ENCODE measurements at regions not wholly inside any gene's neighbourhood (a gene's known extent, or its start where the extent isn't known, plus 50 kb on each side); places are given as distances from the start of the nearest gene placed in this dataset.
"Not testable (repeated sequence)": the region's sequence is repeated elsewhere in the genome, so short reads cannot be mapped to it uniquely, and the experiment has no call there.

GRCh38 chr21:32929633-32930038 is 96.1 kb upstream of the OLIG2 start:
- H3K36me3 ChIP-seq, result no peaks in the 10 kb centered on the region
- no peak for TF ChIP-seq CTCF (IDR thresholded peaks at IDR 0.05)
- no peaks in the 10 kb centered on the region for H3K27me3 ChIP-seq (replicated peaks; ENCODE audit: insufficient read depth)
- peaks cover 7% of the 10 kb centered on the region for H3K9me3 ChIP-seq
- H3K4me3 ChIP-seq, result no peak overlapping the region
- no peak overlapping the region for H3K27ac ChIP-seq
- no peaks in the 10 kb centered on the region for H3K4me1 ChIP-seq (ENCODE audit: control insufficient read depth in 1 of 2, low read depth in 2 of 2)
- DNase-seq (ENCODE audit: low spot score), result no peak
- no peak for ATAC-seq (ENCODE audit: insufficient number of reproducible peaks, low FRiP score, low read depth)

GRCh38 chr21:32930673-32931072 is 95.1 kb upstream of the OLIG2 start:
- Histone ChIP-seq H3K9me3 (no peaks in the 10 kb centered on the region), H3K4me3 (no peak overlapping the region), H3K36me3 (no peaks in the 10 kb centered on the region), H3K27ac (no peak overlapping the region), H3K4me1 (ENCODE audit: control insufficient read depth in 1 of 2, low read depth in 2 of 2) (no peaks in the 10 kb centered on the region), H3K27me3 (replicated peaks; ENCODE audit: insufficient read depth) (no peaks in the 10 kb centered on the region)
- no peak for TF ChIP-seq CTCF (IDR thresholded peaks at IDR 0.05)
- ATAC-seq (ENCODE audit: insufficient number of reproducible peaks, low FRiP score, low read depth) (no peak), DNase-seq (ENCODE audit: low spot score) (no peak)

- not testable (repeated sequence) for H3K9me3 ChIP-seq; ATAC-seq (ENCODE audit: insufficient number of reproducible peaks, low FRiP score, low read depth)
Measured at GRCh38 chr21:32934068-32934467, 91.7 kb upstream of the OLIG2 start.

GRCh38 chr21:32934829-32935228 is 90.9 kb upstream of the OLIG2 start:
- DNase-seq (ENCODE audit: low spot score) (no peak), ATAC-seq (ENCODE audit: insufficient number of reproducible peaks, low FRiP score, low read depth) (no peak)
- Histone ChIP-seq H3K4me3 (no peak overlapping the region), H3K27me3 (replicated peaks; ENCODE audit: insufficient read depth) (no peaks in the 10 kb centered on the region), H3K27ac (no peak overlapping the region), H3K36me3 (no peaks in the 10 kb centered on the region), H3K9me3 (no peaks in the 10 kb centered on the region), H3K4me1 (ENCODE audit: control insufficient read depth in 1 of 2, low read depth in 2 of 2) (no peaks in the 10 kb centered on the region)
- TF ChIP-seq CTCF (IDR thresholded peaks at IDR 0.05), result no peak

More at GRCh38 chr21:32934068-32934467, 91.7 kb upstream of the OLIG2 start:
- H3K36me3 ChIP-seq; H3K4me3 ChIP-seq; H3K27ac ChIP-seq; DNase-seq (ENCODE audit: low spot score); H3K4me1 ChIP-seq (ENCODE audit: control insufficient read depth in 1 of 2, low read depth in 2 of 2); H3K27me3 ChIP-seq (replicated peaks; ENCODE audit: insufficient read depth): not testable (repeated sequence)

- peak; percentile 44 for TF ChIP-seq CTCF (IDR thresholded peaks at IDR 0.05)
- ATAC-seq (ENCODE audit: insufficient number of reproducible peaks, low FRiP score, low read depth) (no peak), DNase-seq (ENCODE audit: low spot score) (no peak)
- H3K4me3 ChIP-seq, result no peak overlapping the region
- H3K4me1 ChIP-seq (ENCODE audit: control insufficient read depth in 1 of 2, low read depth in 2 of 2), result no peaks in the 10 kb centered on the region
- no peak overlapping the region for H3K27ac ChIP-seq
- no peaks in the 10 kb centered on the region for H3K9me3 ChIP-seq
- no peaks in the 10 kb centered on the region for H3K27me3 ChIP-seq (replicated peaks; ENCODE audit: insufficient read depth)
- no peaks in the 10 kb centered on the region for H3K36me3 ChIP-seq
Measured at GRCh38 chr21:32940079-32941014, 85.4 kb upstream of the OLIG2 start.
